DND-41 (cell line): ENCODE measurements at regions not wholly inside any gene's neighbourhood (a gene's known extent, or its start where the extent isn't known, plus 50 kb on each side); places are given as distances from the start of the nearest gene placed in this dataset.

Source experiments
- ATAC-seq: fragments of 200-7000 bp; cut with Tn5 transposase; 3 replicates; pipeline ENCODE4 v1.9.1; 2021; ENCODE audit warnings: low read depth; ENCODE audit not compliant: insufficient read depth
- DNase-seq: peaks from one replicate; pipeline ENCODE4 v3.0.0-alpha.2; 2020
- H2AFZ ChIP-seq: 2 replicates; pipeline ENCODE4 v1.6.0; 2012; ENCODE audit warnings: low read depth, low read length
- H3K27ac ChIP-seq: 2 replicates; pipeline ENCODE4 v1.5.1; 2012; ENCODE audit warnings: low read length, inconsistent platforms
- H3K27me3 ChIP-seq: fragments of 200-600 bp; sonication (generic); 2 replicates; pipeline ENCODE4 v1.6.0; 2012; ENCODE audit warnings: low read length, mild to moderate bottlenecking, inconsistent platforms; ENCODE audit not compliant: insufficient read depth, poor library complexity
- H3K36me3 ChIP-seq: 2 replicates; pipeline ENCODE4 v1.5.1; 2012; ENCODE audit warnings: low read length, inconsistent platforms; ENCODE audit not compliant: insufficient read depth
- H3K4me1 ChIP-seq: 2 replicates; pipeline ENCODE4 v1.5.1; 2012; ENCODE audit warnings: mild to moderate bottlenecking, low read length; ENCODE audit not compliant: insufficient read depth
- H3K4me2 ChIP-seq: 2 replicates; pipeline ENCODE4 v1.6.0; 2012; ENCODE audit warnings: mild to moderate bottlenecking, moderate library complexity, low read length, inconsistent platforms; ENCODE audit not compliant: insufficient read depth
- H3K4me3 ChIP-seq, 2 experiments: fragments of 200-600 bp in 1 of 2; shearing (Covaris generic) in 1 of 2; 2 replicates each; pipeline ENCODE4 v1.5.1; 2012 to 2016; ENCODE audit warnings: inconsistent platforms in 2 of 2, low read length in 2 of 2, mild to moderate bottlenecking in 2 of 2, low read depth in 1 of 2, moderate library complexity in 1 of 2
- H3K79me2 ChIP-seq: 2 replicates; pipeline ENCODE4 v1.6.0; 2012; ENCODE audit warnings: low read length, inconsistent platforms; ENCODE audit not compliant: insufficient read depth
- H3K9ac ChIP-seq: 2 replicates; pipeline ENCODE4 v1.6.0; 2012; ENCODE audit warnings: low read depth, mild to moderate bottlenecking, inconsistent platforms, low read length, moderate library complexity
- H3K9me3 ChIP-seq: 2 replicates; pipeline ENCODE4 v1.5.1; 2012; ENCODE audit warnings: low read length, moderate library complexity, mild to moderate bottlenecking, inconsistent platforms; ENCODE audit not compliant: insufficient read depth, severe bottlenecking
- H4K20me1 ChIP-seq: 2 replicates; pipeline ENCODE4 v1.6.0; 2012; ENCODE audit warnings: low read length; ENCODE audit not compliant: insufficient read depth
- CTCF ChIP-seq: IDR thresholded peaks from 2 replicates; pipeline ENCODE4 v1.5.1; 2012; ENCODE audit warnings: borderline replicate concordance, low read length, moderate library complexity, mild to moderate bottlenecking; ENCODE audit not compliant: poor library complexity, severe bottlenecking; ENCODE audit errors: extremely low read depth
- EZH2 ChIP-seq: IDR thresholded peaks from 3 replicates; pipeline ENCODE4 v1.6.1; 2012; ENCODE audit warnings: borderline replicate concordance, low read depth, mild to moderate bottlenecking, moderate library complexity, low read length, inconsistent platforms; ENCODE audit not compliant: severe bottlenecking

- H3K27me3 ChIP-seq, result peaks cover 9% of the 10 kb centered on the region
- no peak overlapping the region for H3K4me2 ChIP-seq
- no peak for ATAC-seq
- no peak overlapping the region for H2AFZ ChIP-seq
- H3K27ac ChIP-seq, result no peak overlapping the region
- H3K4me3 ChIP-seq, result no peak overlapping the region
- no peaks in the 10 kb centered on the region for H3K36me3 ChIP-seq
- no peak for DNase-seq
- H3K9ac ChIP-seq, result no peak overlapping the region
- TF ChIP-seq CTCF (no peak), EZH2 (no peak)
- H3K9me3 ChIP-seq, result no peaks in the 10 kb centered on the region
- no peaks in the 10 kb centered on the region for H4K20me1 ChIP-seq
- H3K4me1 ChIP-seq, result no peaks in the 10 kb centered on the region
- H3K79me2 ChIP-seq, result no peaks in the 10 kb centered on the region
Measured at GRCh38 chr5:154614125-154614524, 136.1 kb upstream of the HAND1 start.

GRCh38 chr5:154612666-154613065 is 134.6 kb upstream of the HAND1 start:
- Histone ChIP-seq H3K27me3 (peaks cover 12% of the 10 kb centered on the region), H4K20me1 (no peaks in the 10 kb centered on the region), H3K36me3 (no peaks in the 10 kb centered on the region), H2AFZ (no peak overlapping the region), H3K4me3 (no peak overlapping the region), H3K4me1 (no peaks in the 10 kb centered on the region), H3K27ac (no peak overlapping the region), H3K4me2 (no peak overlapping the region), H3K9me3 (no peaks in the 10 kb centered on the region), H3K9ac (no peak overlapping the region), H3K79me2 (no peaks in the 10 kb centered on the region)
- DNase-seq, result no peak
- no peak for TF ChIP-seq EZH2
- TF ChIP-seq CTCF, result no peak
- ATAC-seq, result no peak

DNA sequence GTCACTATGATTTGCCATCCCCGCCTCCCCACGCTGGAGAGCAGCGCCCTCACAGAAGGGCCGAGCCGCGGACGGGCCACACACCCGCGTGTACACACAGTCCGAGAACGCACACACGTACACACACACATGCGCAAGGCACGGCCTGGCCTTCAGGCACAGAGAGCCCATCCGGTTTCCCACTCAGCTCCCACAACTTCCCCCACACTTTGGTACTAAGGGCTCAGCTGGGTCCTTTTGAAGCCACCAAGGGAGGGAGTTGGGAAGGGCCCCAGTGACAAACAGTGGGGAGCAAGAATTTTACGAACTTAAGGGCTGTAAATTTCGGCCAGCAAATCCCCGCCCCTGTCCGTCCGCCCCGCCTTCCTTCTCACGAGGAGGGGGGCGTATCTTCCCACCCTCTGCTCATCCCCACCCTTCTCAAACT is 133.3 kb upstream of the HAND1 start:
- no peak for TF ChIP-seq CTCF
- TF ChIP-seq EZH2, result no peak
- Histone ChIP-seq H3K4me3 (no peak overlapping the region), H3K9me3 (no peaks in the 10 kb centered on the region), H3K27ac (no peak overlapping the region), H4K20me1 (no peaks in the 10 kb centered on the region), H3K4me2 (no peak overlapping the region), H3K4me1 (no peaks in the 10 kb centered on the region), H3K36me3 (no peaks in the 10 kb centered on the region), H3K79me2 (no peaks in the 10 kb centered on the region), H2AFZ (no peak overlapping the region), H3K9ac (no peak overlapping the region), H3K27me3 (peaks cover 12% of the 10 kb centered on the region)
- DNase-seq, result no peak
- ATAC-seq, result no peak
